ENCODE measurements at regions not wholly inside any gene's neighbourhood (a gene's known extent, or its start where the extent isn't known, plus 50 kb on each side); places are given as distances from the start of the nearest gene placed in this dataset.

DNA sequence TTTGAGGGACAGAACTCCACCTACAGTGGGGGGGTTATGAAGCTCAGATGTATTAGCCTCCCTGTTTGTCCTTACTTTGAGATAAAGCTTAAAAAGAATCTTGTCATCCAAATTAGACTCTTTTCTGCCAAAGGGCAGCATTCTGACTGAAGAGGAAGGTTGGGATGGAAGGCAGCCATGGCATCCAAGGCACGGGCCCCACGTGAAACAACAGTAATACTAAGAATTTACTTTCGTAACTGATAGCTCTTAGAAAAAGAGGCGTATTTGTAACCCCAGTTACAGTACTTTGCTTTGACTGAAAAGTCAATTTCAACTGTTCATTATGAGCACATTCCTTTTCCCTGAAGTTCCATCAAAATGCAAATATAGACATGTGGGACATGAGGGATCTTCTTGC lies 168.5 kb downstream of the ARRDC3 start:
- TF ChIP-seq, protein P1, sequence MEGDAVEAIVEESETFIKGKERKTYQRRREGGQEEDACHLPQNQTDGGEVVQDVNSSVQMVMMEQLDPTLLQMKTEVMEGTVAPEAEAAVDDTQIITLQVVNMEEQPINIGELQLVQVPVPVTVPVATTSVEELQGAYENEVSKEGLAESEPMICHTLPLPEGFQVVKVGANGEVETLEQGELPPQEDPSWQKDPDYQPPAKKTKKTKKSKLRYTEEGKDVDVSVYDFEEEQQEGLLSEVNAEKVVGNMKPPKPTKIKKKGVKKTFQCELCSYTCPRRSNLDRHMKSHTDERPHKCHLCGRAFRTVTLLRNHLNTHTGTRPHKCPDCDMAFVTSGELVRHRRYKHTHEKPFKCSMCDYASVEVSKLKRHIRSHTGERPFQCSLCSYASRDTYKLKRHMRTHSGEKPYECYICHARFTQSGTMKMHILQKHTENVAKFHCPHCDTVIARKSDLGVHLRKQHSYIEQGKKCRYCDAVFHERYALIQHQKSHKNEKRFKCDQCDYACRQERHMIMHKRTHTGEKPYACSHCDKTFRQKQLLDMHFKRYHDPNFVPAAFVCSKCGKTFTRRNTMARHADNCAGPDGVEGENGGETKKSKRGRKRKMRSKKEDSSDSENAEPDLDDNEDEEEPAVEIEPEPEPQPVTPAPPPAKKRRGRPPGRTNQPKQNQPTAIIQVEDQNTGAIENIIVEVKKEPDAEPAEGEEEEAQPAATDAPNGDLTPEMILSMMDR (IDR thresholded peaks at IDR 0.05) = no peak
- TF ChIP-seq POLR2A (IDR thresholded peaks at IDR 0.05) = no peak
